GM12878 (cell line): ENCODE measurements at regions not wholly inside any gene's neighbourhood (a gene's known extent, or its start where the extent isn't known, plus 50 kb on each side); places are given as distances from the start of the nearest gene placed in this dataset.

ENCODE experiments used
- CEBPB ChIP-seq, 2 experiments: fragments of 150-350 bp in 1 of 2; IDR thresholded peaks; 2 replicates each; pipeline ENCODE4 v1.6.1; 2012 to 2014; ENCODE audit warnings: low read depth in 2 of 2, low read length in 2 of 2, borderline replicate concordance in 1 of 2, inconsistent platforms in 1 of 2
- JUNB ChIP-seq: IDR thresholded peaks from 2 replicates; pipeline ENCODE4 v1.6.1; 2016; ENCODE audit warnings: antibody characterized with exemption, mild to moderate bottlenecking
- NR2C2 ChIP-seq: IDR thresholded peaks from 2 replicates; pipeline ENCODE4 v1.6.1; 2011; ENCODE audit warnings: borderline replicate concordance, low read depth; ENCODE audit not compliant: control insufficient read depth, insufficient read length
- POLR2A ChIP-seq: IDR thresholded peaks from 2 replicates; pipeline ENCODE4 v1.6.1; 2011; ENCODE audit warnings: low read depth, mild to moderate bottlenecking, low read length
- RBBP5 ChIP-seq: fragments of 200-600 bp; sonication (generic); conservative IDR thresholded peaks from 2 replicates; pipeline ENCODE4 v1.6.1; 2016
- RELA ChIP-seq: fragments of 450-650 bp; IDR thresholded peaks from 2 replicates; pipeline ENCODE4 v1.8.0; 2014; ENCODE audit warnings: borderline replicate concordance; ENCODE audit not compliant: partially characterized antibody
- RFX5 ChIP-seq: IDR thresholded peaks from 2 replicates; pipeline ENCODE4 v1.6.1; 2011; ENCODE audit warnings: low read depth, low read length, improper control_type of control experiment
- SREBF2 ChIP-seq: IDR thresholded peaks from 2 replicates; pipeline ENCODE4 v1.6.1; 2012; ENCODE audit warnings: mild to moderate bottlenecking, low read length
- ZSCAN29 ChIP-seq: fragments of 450-650 bp; IDR thresholded peaks from 2 replicates; pipeline ENCODE4 v1.6.1; 2017; ENCODE audit warnings: mild to moderate bottlenecking, moderate library complexity
- TF ChIP-seq, protein P1 (sequence below), 3 experiments: IDR thresholded peaks in 2 of 3; conservative IDR thresholded peaks in 1 of 3; 2 replicates each; pipeline ENCODE4 v1.5.1; 2011; ENCODE audit warnings: low read depth in 3 of 3, low read length in 3 of 3, mild to moderate bottlenecking in 3 of 3, control low read depth in 2 of 3, moderate library complexity in 2 of 3, inconsistent platforms in 1 of 3, mixed read lengths in 1 of 3; ENCODE audit not compliant: control insufficient read depth in 2 of 3, insufficient read depth in 1 of 3; ENCODE audit errors: extremely low read depth in 1 of 3
- TF ChIP-seq, protein P2 (sequence below): IDR thresholded peaks from 2 replicates; pipeline ENCODE4 v1.6.1; 2011; ENCODE audit warnings: low read depth, low read length, improper control_type of control experiment, borderline replicate concordance
- TF ChIP-seq, protein P3 (sequence below): fragments of 450-650 bp; IDR thresholded peaks from 2 replicates; pipeline ENCODE4 v1.6.1; 2018; ENCODE audit warnings: mild to moderate bottlenecking, low read depth, moderate library complexity; ENCODE audit not compliant: partially characterized antibody

DNA sequence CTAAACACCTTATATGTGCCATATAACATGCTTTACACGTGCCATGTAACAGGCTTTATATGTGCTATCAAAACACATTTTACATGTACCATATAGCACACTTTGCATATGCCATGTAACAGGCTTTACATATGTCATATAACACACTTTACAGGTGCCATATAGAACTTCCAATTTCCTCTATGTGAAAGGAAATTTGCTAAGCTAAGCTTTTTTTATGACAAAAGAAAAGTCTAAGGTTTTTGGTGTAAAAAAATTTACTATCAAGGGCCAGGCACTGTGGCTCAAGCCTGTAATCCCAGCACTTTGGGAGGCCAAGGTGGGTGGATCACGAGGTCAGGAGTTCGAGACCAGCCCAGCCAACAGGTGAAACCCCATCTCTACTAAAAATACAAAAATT, 136.5 kb downstream of the AKAIN1 start:
- TF ChIP-seq, protein P1, sequence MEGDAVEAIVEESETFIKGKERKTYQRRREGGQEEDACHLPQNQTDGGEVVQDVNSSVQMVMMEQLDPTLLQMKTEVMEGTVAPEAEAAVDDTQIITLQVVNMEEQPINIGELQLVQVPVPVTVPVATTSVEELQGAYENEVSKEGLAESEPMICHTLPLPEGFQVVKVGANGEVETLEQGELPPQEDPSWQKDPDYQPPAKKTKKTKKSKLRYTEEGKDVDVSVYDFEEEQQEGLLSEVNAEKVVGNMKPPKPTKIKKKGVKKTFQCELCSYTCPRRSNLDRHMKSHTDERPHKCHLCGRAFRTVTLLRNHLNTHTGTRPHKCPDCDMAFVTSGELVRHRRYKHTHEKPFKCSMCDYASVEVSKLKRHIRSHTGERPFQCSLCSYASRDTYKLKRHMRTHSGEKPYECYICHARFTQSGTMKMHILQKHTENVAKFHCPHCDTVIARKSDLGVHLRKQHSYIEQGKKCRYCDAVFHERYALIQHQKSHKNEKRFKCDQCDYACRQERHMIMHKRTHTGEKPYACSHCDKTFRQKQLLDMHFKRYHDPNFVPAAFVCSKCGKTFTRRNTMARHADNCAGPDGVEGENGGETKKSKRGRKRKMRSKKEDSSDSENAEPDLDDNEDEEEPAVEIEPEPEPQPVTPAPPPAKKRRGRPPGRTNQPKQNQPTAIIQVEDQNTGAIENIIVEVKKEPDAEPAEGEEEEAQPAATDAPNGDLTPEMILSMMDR (IDR thresholded peaks at IDR 0.05 in 2 of 3, conservative IDR thresholded peaks at IDR 0.05 in 1 of 3; ENCODE audit: control insufficient read depth in 2 of 3, extremely low read depth in 1 of 3, insufficient read depth in 1 of 3, low read depth in 3 of 3, low read length in 3 of 3): no peak
- TF ChIP-seq, protein P2, sequence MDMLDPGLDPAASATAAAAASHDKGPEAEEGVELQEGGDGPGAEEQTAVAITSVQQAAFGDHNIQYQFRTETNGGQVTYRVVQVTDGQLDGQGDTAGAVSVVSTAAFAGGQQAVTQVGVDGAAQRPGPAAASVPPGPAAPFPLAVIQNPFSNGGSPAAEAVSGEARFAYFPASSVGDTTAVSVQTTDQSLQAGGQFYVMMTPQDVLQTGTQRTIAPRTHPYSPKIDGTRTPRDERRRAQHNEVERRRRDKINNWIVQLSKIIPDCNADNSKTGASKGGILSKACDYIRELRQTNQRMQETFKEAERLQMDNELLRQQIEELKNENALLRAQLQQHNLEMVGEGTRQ: no peak
- TF ChIP-seq JUNB (no peak), RFX5 (no peak), RELA (no peak), CEBPB (IDR thresholded peaks at IDR 0.05; ENCODE audit: borderline replicate concordance in 1 of 2, low read depth in 2 of 2, low read length in 2 of 2) (no peak), RBBP5 (no peak), ZSCAN29 (no peak), SREBF2 (no peak), POLR2A (no peak), NR2C2 (no peak)
- TF ChIP-seq, protein P3, sequence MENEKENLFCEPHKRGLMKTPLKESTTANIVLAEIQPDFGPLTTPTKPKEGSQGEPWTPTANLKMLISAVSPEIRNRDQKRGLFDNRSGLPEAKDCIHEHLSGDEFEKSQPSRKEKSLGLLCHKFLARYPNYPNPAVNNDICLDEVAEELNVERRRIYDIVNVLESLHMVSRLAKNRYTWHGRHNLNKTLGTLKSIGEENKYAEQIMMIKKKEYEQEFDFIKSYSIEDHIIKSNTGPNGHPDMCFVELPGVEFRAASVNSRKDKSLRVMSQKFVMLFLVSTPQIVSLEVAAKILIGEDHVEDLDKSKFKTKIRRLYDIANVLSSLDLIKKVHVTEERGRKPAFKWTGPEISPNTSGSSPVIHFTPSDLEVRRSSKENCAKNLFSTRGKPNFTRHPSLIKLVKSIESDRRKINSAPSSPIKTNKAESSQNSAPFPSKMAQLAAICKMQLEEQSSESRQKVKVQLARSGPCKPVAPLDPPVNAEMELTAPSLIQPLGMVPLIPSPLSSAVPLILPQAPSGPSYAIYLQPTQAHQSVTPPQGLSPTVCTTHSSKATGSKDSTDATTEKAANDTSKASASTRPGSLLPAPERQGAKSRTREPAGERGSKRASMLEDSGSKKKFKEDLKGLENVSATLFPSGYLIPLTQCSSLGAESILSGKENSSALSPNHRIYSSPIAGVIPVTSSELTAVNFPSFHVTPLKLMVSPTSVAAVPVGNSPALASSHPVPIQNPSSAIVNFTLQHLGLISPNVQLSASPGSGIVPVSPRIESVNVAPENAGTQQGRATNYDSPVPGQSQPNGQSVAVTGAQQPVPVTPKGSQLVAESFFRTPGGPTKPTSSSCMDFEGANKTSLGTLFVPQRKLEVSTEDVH: no peak
